ENCODE measurements at regions not wholly inside any gene's neighbourhood (a gene's known extent, or its start where the extent isn't known, plus 50 kb on each side); places are given as distances from the start of the nearest gene placed in this dataset.

DNA sequence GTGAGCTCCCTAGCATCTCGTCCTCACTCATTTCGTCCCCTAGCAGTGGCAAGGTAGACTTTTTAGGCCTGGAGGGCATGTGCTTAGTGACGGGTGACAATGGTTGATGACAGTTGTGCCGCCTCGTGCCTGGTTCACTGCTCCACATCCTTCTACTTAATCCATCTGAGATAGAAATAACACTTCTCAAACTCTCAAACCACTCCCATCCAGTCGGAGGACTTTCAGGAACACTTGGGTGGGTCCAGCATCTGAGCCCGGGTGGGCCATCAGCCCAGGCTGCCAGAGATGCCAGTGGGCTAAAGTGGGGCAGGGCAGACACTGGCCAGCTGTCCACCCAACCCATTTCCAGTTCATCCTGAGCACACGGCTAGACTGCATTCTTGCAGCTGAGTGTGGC lies 79.7 kb upstream of the SMAD3 start:
- Histone ChIP-seq H3K9me3 (replicated peaks; ENCODE audit: control insufficient read depth, insufficient read depth, low read length) (no peaks in the 10 kb centered on the region; the same call in 1 of the 3 replicates), H3K4me2 (ENCODE audit: control insufficient read depth, insufficient read depth) (no peak overlapping the region), H3K4me1 (ENCODE audit: control insufficient read depth, insufficient read depth, low read length) (no peaks in the 10 kb centered on the region), H2AFZ (ENCODE audit: control insufficient read depth, low read depth, low read length) (no peak overlapping the region), H3K4me3 (no peak overlapping the region), H4K20me1 (ENCODE audit: control insufficient read depth, insufficient read depth) (no peaks in the 10 kb centered on the region), H3K79me2 (ENCODE audit: control insufficient read depth, insufficient read depth, low read length) (no peaks in the 10 kb centered on the region), H3K27ac (ENCODE audit: control insufficient read depth, insufficient read depth) (no peak overlapping the region), H3K27me3 (replicated peaks in 1 of 2; ENCODE audit: control insufficient read depth in 2 of 2, insufficient read depth in 2 of 2, low read length in 1 of 2) (no peaks in the 10 kb centered on the region; a peak in 2 of 4 replicates), H3K36me3 (ENCODE audit: control insufficient read depth in 2 of 2, insufficient read depth in 2 of 2, low read length in 1 of 2) (no peaks in the 10 kb centered on the region), H3K9ac (ENCODE audit: control insufficient read depth, insufficient read depth, low read length) (no peak overlapping the region)
- ChIA-PET SMC1A (ENCODE audit: uncharacterized antibody, unreplicated experiment) (interaction anchor here (1.2 kb wide), 1 partner anchor 56 kb away, joined by 3 read pairs; no protein-coding TSS in a partner anchor), CTCF (no interaction called here), RAD21 (ENCODE audit: unreplicated experiment) (no interaction called here), POLR2A (no interaction called here)
- no peak for FAIRE-seq
- DNase-seq (ENCODE audit: low read depth, low spot score): no peak
- in situ Hi-C loops (cut with MboI): no loop called here
- TF ChIP-seq HDAC2 (IDR thresholded peaks at IDR 0.05) (no peak), ZNF207 (IDR thresholded peaks at IDR 0.05; ENCODE audit: borderline replicate concordance) (no peak), FOXM1 (IDR thresholded peaks at IDR 0.05; ENCODE audit: low read depth, low read length) (no peak), FOS (IDR thresholded peaks at IDR 0.05; ENCODE audit: borderline replicate concordance, extremely low read depth, insufficient read length) (no peak), MYC (IDR thresholded peaks at IDR 0.05; ENCODE audit: insufficient read depth, insufficient read length, insufficient replicate concordance, low read length, severe bottlenecking) (no peak), BACH1 (IDR thresholded peaks at IDR 0.05; ENCODE audit: borderline replicate concordance) (no peak), POLR2AphosphoS2 (IDR thresholded peaks at IDR 0.05; ENCODE audit: low read depth, low read length) (no peak), CREB1 (IDR thresholded peaks at IDR 0.05; ENCODE audit: low read depth) (no peak), MYB (IDR thresholded peaks at IDR 0.05; ENCODE audit: borderline replicate concordance, low read depth, low read length) (no peak), EGR1 (IDR thresholded peaks at IDR 0.05; ENCODE audit: borderline replicate concordance in 1 of 2, low read depth in 2 of 2, low read length in 2 of 2) (no peak), ATF2 (IDR thresholded peaks at IDR 0.05; ENCODE audit: low read length) (no peak), ETV6 (conservative IDR thresholded peaks at IDR 0.05 in 1 of 2, IDR thresholded peaks at IDR 0.05 in 1 of 2; ENCODE audit: borderline replicate concordance in 1 of 2, low read depth in 1 of 2) (no peak), BHLHE40 (IDR thresholded peaks at IDR 0.05; ENCODE audit: borderline replicate concordance in 1 of 2, low read depth in 2 of 2, low read length in 1 of 2) (no peak)
- TF ChIP-seq, protein P1, sequence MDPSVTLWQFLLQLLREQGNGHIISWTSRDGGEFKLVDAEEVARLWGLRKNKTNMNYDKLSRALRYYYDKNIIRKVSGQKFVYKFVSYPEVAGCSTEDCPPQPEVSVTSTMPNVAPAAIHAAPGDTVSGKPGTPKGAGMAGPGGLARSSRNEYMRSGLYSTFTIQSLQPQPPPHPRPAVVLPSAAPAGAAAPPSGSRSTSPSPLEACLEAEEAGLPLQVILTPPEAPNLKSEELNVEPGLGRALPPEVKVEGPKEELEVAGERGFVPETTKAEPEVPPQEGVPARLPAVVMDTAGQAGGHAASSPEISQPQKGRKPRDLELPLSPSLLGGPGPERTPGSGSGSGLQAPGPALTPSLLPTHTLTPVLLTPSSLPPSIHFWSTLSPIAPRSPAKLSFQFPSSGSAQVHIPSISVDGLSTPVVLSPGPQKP (IDR thresholded peaks at IDR 0.05; ENCODE audit: low read depth, low read length): no peak
- TF ChIP-seq, protein P2, sequence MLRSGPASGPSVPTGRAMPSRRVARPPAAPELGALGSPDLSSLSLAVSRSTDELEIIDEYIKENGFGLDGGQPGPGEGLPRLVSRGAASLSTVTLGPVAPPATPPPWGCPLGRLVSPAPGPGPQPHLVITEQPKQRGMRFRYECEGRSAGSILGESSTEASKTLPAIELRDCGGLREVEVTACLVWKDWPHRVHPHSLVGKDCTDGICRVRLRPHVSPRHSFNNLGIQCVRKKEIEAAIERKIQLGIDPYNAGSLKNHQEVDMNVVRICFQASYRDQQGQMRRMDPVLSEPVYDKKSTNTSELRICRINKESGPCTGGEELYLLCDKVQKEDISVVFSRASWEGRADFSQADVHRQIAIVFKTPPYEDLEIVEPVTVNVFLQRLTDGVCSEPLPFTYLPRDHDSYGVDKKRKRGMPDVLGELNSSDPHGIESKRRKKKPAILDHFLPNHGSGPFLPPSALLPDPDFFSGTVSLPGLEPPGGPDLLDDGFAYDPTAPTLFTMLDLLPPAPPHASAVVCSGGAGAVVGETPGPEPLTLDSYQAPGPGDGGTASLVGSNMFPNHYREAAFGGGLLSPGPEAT (IDR thresholded peaks at IDR 0.05; ENCODE audit: low read depth): no peak
- ATAC-seq: no peak
- no TSS peak for BruUV-seq (replicated peaks)
- WGBS (ENCODE audit: insufficient coverage, insufficient replicate concordance, low lambda C conversion rate, missing lambda C conversion rate): 32% methylated on average over 8 of the region's 8 CpGs
- intact Hi-C loops (cut with micrococcal nuclease; ENCODE audit: unreplicated experiment): no loop called here
